NB4 (cell line): ENCODE measurements at regions not wholly inside any gene's neighbourhood (a gene's known extent, or its start where the extent isn't known, plus 50 kb on each side); places are given as distances from the start of the nearest gene placed in this dataset.

Source experiments
- DNase-seq: peaks from one replicate; pipeline ENCODE4 v3.0.0; 2010; ENCODE audit warnings: low read depth
- H3K4me3 ChIP-seq: one replicate; pipeline ENCODE4 v1.5.1; 2011; ENCODE audit warnings: mild to moderate bottlenecking, low read depth, low read length, moderate library complexity
- MAX ChIP-seq: IDR thresholded peaks from 2 replicates; pipeline ENCODE4 v1.6.1; 2011; ENCODE audit warnings: low read depth, low read length
- MYC ChIP-seq: IDR thresholded peaks from 2 replicates; pipeline ENCODE4 v1.6.1; 2011; ENCODE audit warnings: low read depth, low read length
- POLR2A ChIP-seq: IDR thresholded peaks from 2 replicates; pipeline ENCODE4 v1.6.1; 2011; ENCODE audit warnings: mild to moderate bottlenecking; ENCODE audit not compliant: insufficient read length; ENCODE audit errors: extremely low read depth
- TF ChIP-seq, protein P1 (sequence below): IDR thresholded peaks from one replicate; pipeline ENCODE4 v1.5.1; 2012; ENCODE audit warnings: low read depth, low read length

GRCh38 chr1:4597020-4597419, 57.4 kb upstream of the AJAP1 start:
- DNase-seq: no peak
- H3K4me3 ChIP-seq: no peak overlapping the region
- TF ChIP-seq, protein P1, sequence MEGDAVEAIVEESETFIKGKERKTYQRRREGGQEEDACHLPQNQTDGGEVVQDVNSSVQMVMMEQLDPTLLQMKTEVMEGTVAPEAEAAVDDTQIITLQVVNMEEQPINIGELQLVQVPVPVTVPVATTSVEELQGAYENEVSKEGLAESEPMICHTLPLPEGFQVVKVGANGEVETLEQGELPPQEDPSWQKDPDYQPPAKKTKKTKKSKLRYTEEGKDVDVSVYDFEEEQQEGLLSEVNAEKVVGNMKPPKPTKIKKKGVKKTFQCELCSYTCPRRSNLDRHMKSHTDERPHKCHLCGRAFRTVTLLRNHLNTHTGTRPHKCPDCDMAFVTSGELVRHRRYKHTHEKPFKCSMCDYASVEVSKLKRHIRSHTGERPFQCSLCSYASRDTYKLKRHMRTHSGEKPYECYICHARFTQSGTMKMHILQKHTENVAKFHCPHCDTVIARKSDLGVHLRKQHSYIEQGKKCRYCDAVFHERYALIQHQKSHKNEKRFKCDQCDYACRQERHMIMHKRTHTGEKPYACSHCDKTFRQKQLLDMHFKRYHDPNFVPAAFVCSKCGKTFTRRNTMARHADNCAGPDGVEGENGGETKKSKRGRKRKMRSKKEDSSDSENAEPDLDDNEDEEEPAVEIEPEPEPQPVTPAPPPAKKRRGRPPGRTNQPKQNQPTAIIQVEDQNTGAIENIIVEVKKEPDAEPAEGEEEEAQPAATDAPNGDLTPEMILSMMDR: no peak
- no peak for TF ChIP-seq MAX
- no peak for TF ChIP-seq MYC
- no peak for TF ChIP-seq POLR2A

DNA sequence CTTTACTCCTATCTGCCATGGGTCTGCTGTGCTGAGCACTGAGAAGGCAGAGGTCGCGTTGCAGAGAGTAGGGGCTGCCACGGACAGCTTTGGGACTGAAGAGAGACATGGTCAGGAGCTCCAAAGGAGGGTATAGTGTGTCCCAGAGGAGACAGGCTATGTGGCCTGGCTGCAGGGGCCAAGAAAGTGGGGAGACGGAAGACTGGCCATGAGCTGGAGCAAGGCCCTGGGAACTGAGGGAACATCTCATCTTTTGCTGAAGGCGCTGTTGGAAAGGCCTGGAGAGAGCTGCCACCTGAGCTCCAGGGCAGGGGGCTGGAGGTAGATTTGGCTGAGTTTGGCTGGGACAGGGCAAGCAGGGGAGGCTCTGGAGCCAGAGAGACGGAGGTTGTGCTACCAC, 55.8 kb upstream of the AJAP1 start:
- TF ChIP-seq MAX (no peak), MYC (no peak), POLR2A (no peak)
- TF ChIP-seq, protein P1: no peak
- no peak overlapping the region for H3K4me3 ChIP-seq
- DNase-seq: no peak

DNA sequence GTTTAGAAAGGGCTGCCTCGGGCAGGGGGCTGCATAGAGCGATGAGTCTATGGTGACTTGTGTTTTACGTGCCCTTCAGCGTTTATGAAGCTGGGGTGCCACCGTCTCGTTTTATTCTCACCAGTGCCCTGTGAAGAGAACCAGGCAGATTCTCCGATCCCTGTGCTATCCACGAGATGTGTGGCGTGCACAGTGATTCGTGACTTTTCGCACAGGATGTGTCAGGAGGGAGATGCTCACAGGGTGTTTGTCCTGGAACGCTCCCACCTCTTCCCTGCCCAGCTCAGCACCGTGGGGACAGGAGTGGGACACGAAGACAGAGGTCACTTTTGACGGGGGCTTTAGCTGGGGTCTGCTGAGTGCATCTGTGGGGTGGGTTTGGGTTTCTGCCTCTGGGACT, 54.9 kb upstream of the AJAP1 start:
- no peak for DNase-seq
- H3K4me3 ChIP-seq: no peak overlapping the region
- TF ChIP-seq MAX (no peak), POLR2A (no peak), MYC (no peak)
- TF ChIP-seq, protein P1: no peak

- DNase-seq: peak; percentile 6
- H3K4me3 ChIP-seq: no peak overlapping the region
- no peak for TF ChIP-seq POLR2A
- TF ChIP-seq MYC: no peak
- TF ChIP-seq, protein P1: no peak
- no peak for TF ChIP-seq MAX
Observed at GRCh38 chr1:4599951-4600481, 54.4 kb upstream of the AJAP1 start.

- no peak for DNase-seq
- H3K4me3 ChIP-seq: no peak overlapping the region
- TF ChIP-seq, protein P1: no peak
- TF ChIP-seq MYC (no peak), MAX (no peak), POLR2A (no peak)
Observed at GRCh38 chr1:4600615-4601460, 53.6 kb upstream of the AJAP1 start.
